OCI-LY1 (cell line): ENCODE measurements at regions not wholly inside any gene's neighbourhood (a gene's known extent, or its start where the extent isn't known, plus 50 kb on each side); places are given as distances from the start of the nearest gene placed in this dataset.

Experiments
- H2AFZ ChIP-seq: fragments of 200-600 bp; sonication (generic), shearing (Covaris generic); 2 replicates; pipeline ENCODE4 v1.6.0; 2014; ENCODE audit warnings: antibody characterized with exemption, mild to moderate bottlenecking, low read length
- H3F3A ChIP-seq: fragments of 200-600 bp; sonication (generic), shearing (Covaris generic); 2 replicates; pipeline ENCODE4 v1.6.0; 2014; ENCODE audit warnings: mild to moderate bottlenecking, antibody characterized with exemption, low read length, moderate library complexity; ENCODE audit not compliant: insufficient read depth
- H3K27ac ChIP-seq: fragments of 200-600 bp; sonication (generic); 2 replicates; pipeline ENCODE4 v1.5.1; 2014; ENCODE audit warnings: low read length, mixed run types, mild to moderate bottlenecking, low read depth; ENCODE audit not compliant: poor library complexity, severe bottlenecking
- H3K27me3 ChIP-seq: fragments of 200-600 bp; sonication (generic); 2 replicates; pipeline ENCODE4 v1.6.0; 2014; ENCODE audit warnings: antibody characterized with exemption, mild to moderate bottlenecking, low read length, moderate library complexity; ENCODE audit not compliant: insufficient read depth
- H3K36me3 ChIP-seq: fragments of 200-600 bp; sonication (generic); 2 replicates; pipeline ENCODE4 v1.6.1; 2014; ENCODE audit warnings: mild to moderate bottlenecking, antibody characterized with exemption, low read length, moderate library complexity, mixed read lengths; ENCODE audit not compliant: insufficient read depth
- H3K4me1 ChIP-seq: fragments of 200-600 bp; sonication (generic); 2 replicates; pipeline ENCODE4 v1.5.1; 2014; ENCODE audit warnings: mild to moderate bottlenecking, low read length, moderate library complexity; ENCODE audit not compliant: insufficient read depth, severe bottlenecking
- H3K4me2 ChIP-seq: fragments of 200-600 bp; sonication (generic), shearing (Covaris generic); 2 replicates; pipeline ENCODE4 v1.6.1; 2014; ENCODE audit warnings: low read length
- H3K4me3 ChIP-seq: fragments of 200-600 bp; sonication (generic); 2 replicates; pipeline ENCODE4 v1.5.1; 2014; ENCODE audit warnings: low read length, low read depth, mild to moderate bottlenecking, mixed read lengths; ENCODE audit not compliant: poor library complexity, severe bottlenecking
- H3K79me2 ChIP-seq: fragments of 200-600 bp; shearing (Covaris generic); 2 replicates; pipeline ENCODE4 v1.6.1; 2016; ENCODE audit warnings: mixed run types, low read length, mixed read lengths; ENCODE audit not compliant: insufficient read depth
- H3K9ac ChIP-seq: fragments of 200-600 bp; sonication (generic), shearing (Covaris generic); 2 replicates; pipeline ENCODE4 v1.6.1; 2014; ENCODE audit warnings: mild to moderate bottlenecking, low read length, mixed read lengths
- H3K9me2 ChIP-seq: fragments of 200-600 bp; sonication (generic), shearing (Covaris generic); 2 replicates; pipeline ENCODE4 v1.6.1; 2014; ENCODE audit warnings: low read depth, mild to moderate bottlenecking, low read length, mixed read lengths
- H3K9me3 ChIP-seq: fragments of 200-600 bp; shearing (Covaris generic); 2 replicates; pipeline ENCODE4 v1.6.1; 2014; ENCODE audit warnings: low read length, mixed read lengths
- H4K20me1 ChIP-seq: fragments of 200-600 bp; sonication (generic), shearing (Covaris generic); 2 replicates; pipeline ENCODE4 v1.6.0; 2016; ENCODE audit warnings: mild to moderate bottlenecking, low read length; ENCODE audit not compliant: insufficient read depth
- EZH2 ChIP-seq: fragments of 200-600 bp; sonication (generic), shearing (Covaris generic); IDR thresholded peaks from 2 replicates; pipeline ENCODE4 v1.8.0; 2017; ENCODE audit warnings: borderline replicate concordance, mixed run types, mild to moderate bottlenecking, antibody characterized with exemption, low read length, moderate library complexity, mixed read lengths
- TF ChIP-seq, protein P1 (sequence below): fragments of 200-600 bp; sonication (generic), shearing (Covaris generic); IDR thresholded peaks from 2 replicates; pipeline ENCODE4 v1.5.1; 2017; ENCODE audit warnings: mild to moderate bottlenecking, antibody characterized with exemption, low read length, moderate library complexity, mixed read lengths

DNA sequence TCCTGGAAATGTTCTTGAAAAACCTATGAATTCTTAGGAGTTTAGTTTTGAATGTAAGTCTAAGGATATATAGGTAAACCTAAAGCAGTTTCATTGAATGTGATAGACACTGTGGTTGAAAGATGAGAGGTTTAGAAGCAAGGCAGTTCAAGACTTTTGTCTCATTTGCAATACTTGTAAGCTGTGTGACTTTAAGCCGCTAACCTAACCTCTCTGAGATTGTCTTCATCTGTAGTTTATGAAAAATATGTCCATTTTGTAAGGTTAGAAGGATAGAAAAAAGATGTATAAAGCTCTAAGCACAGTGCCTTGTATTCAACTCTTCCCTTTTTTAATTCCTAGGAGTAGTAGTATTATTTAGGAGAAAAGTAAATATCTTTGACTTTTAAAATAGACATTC is 306.6 kb upstream of the ARRDC4 start:
- Histone ChIP-seq H3K4me2 (no peak overlapping the region), H3K9me2 (no peaks in the 10 kb centered on the region), H3K79me2 (no peaks in the 10 kb centered on the region), H3K9ac (no peak overlapping the region), H3K4me3 (no peak overlapping the region), H3K9me3 (no peaks in the 10 kb centered on the region), H4K20me1 (no peaks in the 10 kb centered on the region), H2AFZ (no peak overlapping the region), H3F3A (no peaks in the 10 kb centered on the region), H3K27me3 (no peaks in the 10 kb centered on the region), H3K27ac (no peak overlapping the region), H3K4me1 (no peaks in the 10 kb centered on the region), H3K36me3 (no peaks in the 10 kb centered on the region)
- TF ChIP-seq EZH2, result no peak
- TF ChIP-seq, protein P1, sequence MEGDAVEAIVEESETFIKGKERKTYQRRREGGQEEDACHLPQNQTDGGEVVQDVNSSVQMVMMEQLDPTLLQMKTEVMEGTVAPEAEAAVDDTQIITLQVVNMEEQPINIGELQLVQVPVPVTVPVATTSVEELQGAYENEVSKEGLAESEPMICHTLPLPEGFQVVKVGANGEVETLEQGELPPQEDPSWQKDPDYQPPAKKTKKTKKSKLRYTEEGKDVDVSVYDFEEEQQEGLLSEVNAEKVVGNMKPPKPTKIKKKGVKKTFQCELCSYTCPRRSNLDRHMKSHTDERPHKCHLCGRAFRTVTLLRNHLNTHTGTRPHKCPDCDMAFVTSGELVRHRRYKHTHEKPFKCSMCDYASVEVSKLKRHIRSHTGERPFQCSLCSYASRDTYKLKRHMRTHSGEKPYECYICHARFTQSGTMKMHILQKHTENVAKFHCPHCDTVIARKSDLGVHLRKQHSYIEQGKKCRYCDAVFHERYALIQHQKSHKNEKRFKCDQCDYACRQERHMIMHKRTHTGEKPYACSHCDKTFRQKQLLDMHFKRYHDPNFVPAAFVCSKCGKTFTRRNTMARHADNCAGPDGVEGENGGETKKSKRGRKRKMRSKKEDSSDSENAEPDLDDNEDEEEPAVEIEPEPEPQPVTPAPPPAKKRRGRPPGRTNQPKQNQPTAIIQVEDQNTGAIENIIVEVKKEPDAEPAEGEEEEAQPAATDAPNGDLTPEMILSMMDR, result no peak

DNA sequence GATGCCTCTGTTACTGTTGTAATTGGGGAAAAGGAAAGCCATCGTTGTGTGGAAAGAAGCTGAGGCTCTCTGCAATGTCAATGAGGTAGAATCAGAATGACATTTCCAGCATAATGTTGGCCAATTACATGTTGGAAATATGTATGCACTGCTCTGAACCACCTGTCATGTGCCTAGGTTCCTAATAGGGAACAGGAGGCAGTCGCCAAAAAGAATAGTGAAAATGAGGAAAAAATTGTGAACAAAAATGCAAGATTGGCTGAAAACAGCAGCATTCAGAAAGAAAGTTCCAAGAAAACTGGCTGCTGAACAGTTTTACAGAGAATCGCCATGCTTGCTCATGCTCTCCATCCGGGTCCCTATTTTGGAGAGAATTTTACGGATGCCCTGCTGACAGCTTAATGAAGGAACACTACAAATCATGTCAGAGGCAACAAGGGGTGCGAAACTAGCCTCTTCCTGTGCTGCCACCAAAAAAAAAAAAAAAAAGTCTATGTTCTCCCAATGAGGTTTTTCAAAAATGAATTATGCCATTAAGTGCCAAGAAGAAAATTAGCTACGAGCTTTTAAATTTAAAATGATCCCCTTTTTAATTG is 305.9 kb upstream of the ARRDC4 start:
- H3K4me3 ChIP-seq, result no peak overlapping the region
- H3K79me2 ChIP-seq, result no peaks in the 10 kb centered on the region
- no peak overlapping the region for H2AFZ ChIP-seq
- no peak overlapping the region for H3K9ac ChIP-seq
- H3K27me3 ChIP-seq, result no peaks in the 10 kb centered on the region
- no peaks in the 10 kb centered on the region for H3K36me3 ChIP-seq
- no peaks in the 10 kb centered on the region for H3K4me1 ChIP-seq
- TF ChIP-seq, protein P1, result no peak
- TF ChIP-seq EZH2, result no peak
- H3K4me2 ChIP-seq, result no peak overlapping the region
- H3K27ac ChIP-seq, result no peak overlapping the region
- H3F3A ChIP-seq, result no peaks in the 10 kb centered on the region
- no peaks in the 10 kb centered on the region for H4K20me1 ChIP-seq
- no peaks in the 10 kb centered on the region for H3K9me3 ChIP-seq
- H3K9me2 ChIP-seq, result no peaks in the 10 kb centered on the region

DNA sequence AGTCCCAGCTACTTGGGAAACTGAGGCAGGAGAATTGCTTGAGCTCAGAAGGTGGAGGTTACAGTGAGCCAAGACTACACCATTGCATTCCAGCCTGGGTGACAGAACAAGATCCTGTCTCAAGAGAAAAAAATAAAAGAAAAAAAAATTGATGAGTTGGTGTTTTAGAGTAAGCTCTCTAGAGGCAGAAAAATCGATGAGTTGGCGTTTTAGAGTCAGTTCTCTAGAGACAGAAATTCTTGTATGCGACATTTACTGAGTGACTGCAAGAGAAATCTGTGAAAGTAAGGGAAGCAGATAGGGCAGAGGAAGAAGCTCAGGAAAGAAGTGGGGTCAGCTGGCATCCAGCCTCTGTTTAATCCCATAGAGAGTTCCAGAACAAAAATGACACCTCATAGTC is 298.7 kb upstream of the ARRDC4 start:
- Histone ChIP-seq H3K79me2 (no peaks in the 10 kb centered on the region), H3K36me3 (no peaks in the 10 kb centered on the region), H2AFZ (no peak overlapping the region), H3K9me2 (no peaks in the 10 kb centered on the region), H3K27me3 (no peaks in the 10 kb centered on the region), H3K4me3 (no peak overlapping the region), H3K27ac (no peak overlapping the region), H3K9me3 (no peaks in the 10 kb centered on the region), H4K20me1 (no peaks in the 10 kb centered on the region), H3K9ac (no peak overlapping the region), H3F3A (no peaks in the 10 kb centered on the region), H3K4me1 (no peaks in the 10 kb centered on the region), H3K4me2 (no peak overlapping the region)
- TF ChIP-seq EZH2, result no peak
- TF ChIP-seq, protein P1, result no peak
